ENCODE measurements at regions not wholly inside any gene's neighbourhood (a gene's known extent, or its start where the extent isn't known, plus 50 kb on each side); places are given as distances from the start of the nearest gene placed in this dataset.

- TF ChIP-seq ZBTB26 (CRISPR knock-in tag; IDR thresholded peaks at IDR 0.05; ENCODE audit: borderline replicate concordance) (0 out of 2 replicates have a peak, but pooled peaks have one; percentile 21), GABPB1 (CRISPR knock-in tag; IDR thresholded peaks at IDR 0.05) (peak; percentile 52; the same call in 1 of the 2 replicates), HOXA3 (CRISPR knock-in tag; IDR thresholded peaks at IDR 0.05) (peak; percentile 51; the same call in 1 of the 2 replicates), NR0B2 (CRISPR knock-in tag; IDR thresholded peaks at IDR 0.05) (no peak), ZNF567 (CRISPR knock-in tag; IDR thresholded peaks at IDR 0.05; ENCODE audit: borderline replicate concordance) (no peak), FOXA3 (CRISPR knock-in tag; IDR thresholded peaks at IDR 0.05) (peak; percentile 41; the same call in 1 of the 2 replicates), ZMYM4 (CRISPR knock-in tag; IDR thresholded peaks at IDR 0.05) (0 out of 2 replicates have a peak, but pooled peaks have one; percentile 33), JUN (CRISPR knock-in tag; IDR thresholded peaks at IDR 0.05) (no peak), SKIL (CRISPR knock-in tag; IDR thresholded peaks at IDR 0.05; ENCODE audit: borderline replicate concordance) (no peak), HDAC2 (CRISPR knock-in tag; IDR thresholded peaks at IDR 0.05) (peak; percentile 70; the same call in 1 of the 2 replicates), TFAP4 (IDR thresholded peaks at IDR 0.05; ENCODE audit: borderline replicate concordance, low read depth) (peak; percentile 49; the same call in 1 of the 2 replicates), THAP11 (CRISPR knock-in tag; IDR thresholded peaks at IDR 0.05) (0 out of 2 replicates have a peak, but pooled peaks have one; percentile 28), BORCS8-MEF2B (CRISPR knock-in tag; IDR thresholded peaks at IDR 0.05) (0 out of 2 replicates have a peak, but pooled peaks have one; percentile 26), ZNF563 (CRISPR knock-in tag; IDR thresholded peaks at IDR 0.05) (no peak), ZNF792 (CRISPR knock-in tag; IDR thresholded peaks at IDR 0.05) (no peak), ZNF451 (CRISPR knock-in tag; IDR thresholded peaks at IDR 0.05) (no peak), ZNF280D (CRISPR knock-in tag; IDR thresholded peaks at IDR 0.05) (no peak), REXO4 (CRISPR knock-in tag; IDR thresholded peaks at IDR 0.05; ENCODE audit: borderline replicate concordance) (no peak), NR2F6 (IDR thresholded peaks at IDR 0.05) (no peak), NR2F6 (CRISPR knock-in tag; IDR thresholded peaks at IDR 0.05) (peak; percentile 17; the same call in 1 of the 2 replicates)
These were observed 223.1 kb upstream of the FAT1 start (continued) for GRCh38 chr4:186946682-186947294.
